ENCODE measurements at regions not wholly inside any gene's neighbourhood (a gene's known extent, or its start where the extent isn't known, plus 50 kb on each side); places are given as distances from the start of the nearest gene placed in this dataset.

- Histone ChIP-seq H3K4me1 (replicated peaks in 1 of 2) (no peaks in the 10 kb centered on the region), H3K4me3 (no peak overlapping the region), H3K27me3 (no peaks in the 10 kb centered on the region), H3K36me3 (replicated peaks in 1 of 2) (no peaks in the 10 kb centered on the region), H3K27ac (no peak overlapping the region), H3K9me3 (replicated peaks in 1 of 3) (no peaks in the 10 kb centered on the region)
- no peak for DNase-seq
- TF ChIP-seq POLR2A (IDR thresholded peaks at IDR 0.05), result no peak
- no peak for TF ChIP-seq CTCF (IDR thresholded peaks at IDR 0.05)
- intact Hi-C loops (cut with DNase I), result no loop called here
- 64 to 81% (median 65%) methylated on average over 2 of the region's 2 CpGs for WGBS, 4 donors
Observed at GRCh38 chr1:78247079-78247478, 201.3 kb downstream of the GIPC2 start.

- WGBS, 4 donors, result 56 to 76% (median 68%) methylated on average over 4 of the region's 4 CpGs
- Histone ChIP-seq H3K9me3 (replicated peaks in 1 of 3) (no peaks in the 10 kb centered on the region), H3K4me1 (replicated peaks in 1 of 2) (no peaks in the 10 kb centered on the region), H3K4me3 (no peak overlapping the region), H3K27me3 (no peaks in the 10 kb centered on the region), H3K36me3 (replicated peaks in 1 of 2) (no peaks in the 10 kb centered on the region), H3K27ac (no peak overlapping the region)
- no peak for DNase-seq
- TF ChIP-seq POLR2A (IDR thresholded peaks at IDR 0.05) (no peak), CTCF (IDR thresholded peaks at IDR 0.05) (no peak)
- intact Hi-C loops (cut with DNase I), result no loop called here
Observed at GRCh38 chr1:78250201-78250600, 204.4 kb downstream of the GIPC2 start.

- Histone ChIP-seq H3K4me1 (replicated peaks in 1 of 2) (no peaks in the 10 kb centered on the region), H3K36me3 (replicated peaks in 1 of 2) (no peaks in the 10 kb centered on the region), H3K27ac (no peak overlapping the region), H3K27me3 (no peaks in the 10 kb centered on the region), H3K9me3 (replicated peaks in 1 of 3) (no peaks in the 10 kb centered on the region), H3K4me3 (no peak overlapping the region)
- intact Hi-C loops (cut with DNase I), result no loop called here
- TF ChIP-seq CTCF (IDR thresholded peaks at IDR 0.05) (no peak), POLR2A (IDR thresholded peaks at IDR 0.05) (no peak)
- no peak for DNase-seq
- WGBS, 4 donors, result 62 to 78% (median 68%) methylated on average over 3 of the region's 3 CpGs
Observed at GRCh38 chr1:78254517-78254916, 208.8 kb downstream of the GIPC2 start.

- intact Hi-C loops (cut with DNase I), result no loop called here
- no peak for DNase-seq
- H3K27me3 ChIP-seq, result no peaks in the 10 kb centered on the region
- H3K36me3 ChIP-seq (replicated peaks in 1 of 2), result no peaks in the 10 kb centered on the region
- no peak overlapping the region for H3K4me3 ChIP-seq
- H3K9me3 ChIP-seq (replicated peaks in 1 of 3), result no peaks in the 10 kb centered on the region
- H3K4me1 ChIP-seq (replicated peaks in 1 of 2), result no peaks in the 10 kb centered on the region
- TF ChIP-seq POLR2A (IDR thresholded peaks at IDR 0.05), result no peak
- TF ChIP-seq CTCF (IDR thresholded peaks at IDR 0.05), result no peak
- H3K27ac ChIP-seq, result no peak overlapping the region
- WGBS, 4 donors, result 78 to 88% (median 84%) methylated on average over 2 of the region's 2 CpGs
Observed at GRCh38 chr1:78255383-78255782, 209.6 kb downstream of the GIPC2 start.

All from adrenal gland (tissue), 9 donors.